ENCODE measurements at regions not wholly inside any gene's neighbourhood (a gene's known extent, or its start where the extent isn't known, plus 50 kb on each side); places are given as distances from the start of the nearest gene placed in this dataset.

DNA sequence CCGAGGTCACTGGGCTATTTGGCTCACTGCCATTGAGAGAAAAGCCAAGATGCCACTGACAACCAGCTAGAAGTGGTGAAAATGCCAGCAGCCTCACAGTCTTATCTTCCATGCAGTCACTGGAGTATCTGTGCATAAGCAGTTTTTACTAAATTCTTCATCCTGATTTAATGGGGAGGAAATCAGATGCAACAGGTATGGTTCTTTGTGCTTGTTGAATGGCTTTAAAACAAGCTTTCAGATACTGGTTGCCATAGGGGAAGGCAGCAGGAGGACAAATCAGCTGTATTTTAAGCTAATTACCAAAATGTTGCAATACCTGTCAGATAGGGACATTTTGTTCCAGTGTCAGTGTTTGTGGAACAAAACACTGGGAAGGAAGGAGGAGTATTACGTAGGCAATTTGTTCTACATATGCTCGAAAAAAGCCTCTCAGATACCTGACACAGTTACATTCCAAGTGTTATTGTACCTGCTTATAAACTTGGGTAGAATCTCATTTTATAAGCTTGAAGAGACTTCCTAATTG lies 54.1 kb upstream of the ARHGAP5 start:
- DNase-seq (ENCODE audit: low spot score) = no peak

- DNase-seq (ENCODE audit: low spot score) = no peak
Measured at GRCh38 chr14:32023540-32023939, 53.6 kb upstream of the ARHGAP5 start.

GRCh38 chr14:32027255-32027939 lies 49.7 kb upstream of the ARHGAP5 start:
- DNase-seq (ENCODE audit: low spot score) = no peak

All from CD4-positive, alpha-beta T cell treated with Interleukin-2 at 100 ng/mL for 4 hours (primary cell).